Endothelial cell of umbilical vein (primary cell): ENCODE measurements at regions not wholly inside any gene's neighbourhood (a gene's known extent, or its start where the extent isn't known, plus 50 kb on each side); places are given as distances from the start of the nearest gene placed in this dataset.

ENCODE experiments used
- EZH2 ChIP-seq: IDR thresholded peaks from 2 replicates; pipeline ENCODE4 v1.6.1; 2012; ENCODE audit warnings: borderline replicate concordance, low read depth, mild to moderate bottlenecking, moderate library complexity, low read length, inconsistent platforms; ENCODE audit not compliant: severe bottlenecking
- POLR2A ChIP-seq: IDR thresholded peaks from 2 replicates; pipeline ENCODE4 v1.6.1; 2012; ENCODE audit warnings: low read depth, mild to moderate bottlenecking, control low read depth, low read length
- TF ChIP-seq, protein P1 (sequence below), 2 donors: IDR thresholded peaks; 1 replicate in 1 of 2; 2 replicates in 1 of 2; pipeline ENCODE4 v1.5.1; 2011; ENCODE audit warnings: low read length in 2 of 2, mild to moderate bottlenecking in 2 of 2, moderate library complexity in 2 of 2, control low read depth in 1 of 2, inconsistent platforms in 1 of 2, low read depth in 1 of 2; ENCODE audit not compliant: insufficient read depth in 1 of 2; ENCODE audit errors: extremely low read depth in 1 of 2

DNA sequence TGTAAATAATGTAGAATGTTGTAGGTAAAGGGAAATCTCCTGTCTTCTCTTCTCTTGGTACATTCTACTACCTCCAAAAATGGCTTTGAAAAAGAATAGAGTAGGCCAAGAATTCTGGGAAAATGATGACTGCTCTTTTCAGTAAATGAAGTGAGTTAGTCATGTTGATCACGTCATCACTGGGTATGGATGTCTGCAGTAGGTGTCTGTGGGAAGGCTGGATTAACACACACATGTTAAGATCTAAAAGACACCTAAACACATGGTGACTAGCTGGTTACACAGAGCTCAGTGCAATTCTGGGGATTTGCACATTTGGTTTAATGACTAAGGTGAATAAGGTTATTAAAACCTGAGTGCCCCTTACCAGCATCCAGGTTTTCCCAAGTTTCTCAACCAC is 161.5 kb downstream of the CEP120 start:
- TF ChIP-seq, protein P1, sequence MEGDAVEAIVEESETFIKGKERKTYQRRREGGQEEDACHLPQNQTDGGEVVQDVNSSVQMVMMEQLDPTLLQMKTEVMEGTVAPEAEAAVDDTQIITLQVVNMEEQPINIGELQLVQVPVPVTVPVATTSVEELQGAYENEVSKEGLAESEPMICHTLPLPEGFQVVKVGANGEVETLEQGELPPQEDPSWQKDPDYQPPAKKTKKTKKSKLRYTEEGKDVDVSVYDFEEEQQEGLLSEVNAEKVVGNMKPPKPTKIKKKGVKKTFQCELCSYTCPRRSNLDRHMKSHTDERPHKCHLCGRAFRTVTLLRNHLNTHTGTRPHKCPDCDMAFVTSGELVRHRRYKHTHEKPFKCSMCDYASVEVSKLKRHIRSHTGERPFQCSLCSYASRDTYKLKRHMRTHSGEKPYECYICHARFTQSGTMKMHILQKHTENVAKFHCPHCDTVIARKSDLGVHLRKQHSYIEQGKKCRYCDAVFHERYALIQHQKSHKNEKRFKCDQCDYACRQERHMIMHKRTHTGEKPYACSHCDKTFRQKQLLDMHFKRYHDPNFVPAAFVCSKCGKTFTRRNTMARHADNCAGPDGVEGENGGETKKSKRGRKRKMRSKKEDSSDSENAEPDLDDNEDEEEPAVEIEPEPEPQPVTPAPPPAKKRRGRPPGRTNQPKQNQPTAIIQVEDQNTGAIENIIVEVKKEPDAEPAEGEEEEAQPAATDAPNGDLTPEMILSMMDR (IDR thresholded peaks at IDR 0.05; ENCODE audit: extremely low read depth in 1 of 2, insufficient read depth in 1 of 2, low read depth in 1 of 2, low read length in 2 of 2), result no peak
- TF ChIP-seq EZH2 (no peak), POLR2A (no peak)
